ENCODE measurements at regions not wholly inside any gene's neighbourhood (a gene's known extent, or its start where the extent isn't known, plus 50 kb on each side); places are given as distances from the start of the nearest gene placed in this dataset.

DNA sequence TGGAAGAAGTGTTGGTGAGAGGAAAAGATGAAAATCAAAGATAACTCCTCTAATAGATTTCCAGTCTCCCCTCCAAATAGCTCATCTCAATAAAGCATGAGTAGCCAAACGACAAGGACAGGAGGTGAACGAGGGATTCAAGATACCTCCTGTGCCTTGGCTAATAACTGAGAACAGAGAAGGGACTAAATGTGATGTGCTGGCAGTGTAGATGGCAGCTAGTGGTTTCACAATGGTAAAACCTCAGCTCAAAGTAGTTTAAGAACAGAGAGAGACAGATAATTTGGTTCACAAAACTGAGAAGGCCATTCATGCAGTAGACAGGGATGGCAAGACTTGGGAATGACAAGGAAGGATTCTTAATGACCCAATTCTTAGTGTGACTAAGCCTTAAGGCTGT, 292.6 kb downstream of the EFHB start (continued):
- TF ChIP-seq, protein P1, sequence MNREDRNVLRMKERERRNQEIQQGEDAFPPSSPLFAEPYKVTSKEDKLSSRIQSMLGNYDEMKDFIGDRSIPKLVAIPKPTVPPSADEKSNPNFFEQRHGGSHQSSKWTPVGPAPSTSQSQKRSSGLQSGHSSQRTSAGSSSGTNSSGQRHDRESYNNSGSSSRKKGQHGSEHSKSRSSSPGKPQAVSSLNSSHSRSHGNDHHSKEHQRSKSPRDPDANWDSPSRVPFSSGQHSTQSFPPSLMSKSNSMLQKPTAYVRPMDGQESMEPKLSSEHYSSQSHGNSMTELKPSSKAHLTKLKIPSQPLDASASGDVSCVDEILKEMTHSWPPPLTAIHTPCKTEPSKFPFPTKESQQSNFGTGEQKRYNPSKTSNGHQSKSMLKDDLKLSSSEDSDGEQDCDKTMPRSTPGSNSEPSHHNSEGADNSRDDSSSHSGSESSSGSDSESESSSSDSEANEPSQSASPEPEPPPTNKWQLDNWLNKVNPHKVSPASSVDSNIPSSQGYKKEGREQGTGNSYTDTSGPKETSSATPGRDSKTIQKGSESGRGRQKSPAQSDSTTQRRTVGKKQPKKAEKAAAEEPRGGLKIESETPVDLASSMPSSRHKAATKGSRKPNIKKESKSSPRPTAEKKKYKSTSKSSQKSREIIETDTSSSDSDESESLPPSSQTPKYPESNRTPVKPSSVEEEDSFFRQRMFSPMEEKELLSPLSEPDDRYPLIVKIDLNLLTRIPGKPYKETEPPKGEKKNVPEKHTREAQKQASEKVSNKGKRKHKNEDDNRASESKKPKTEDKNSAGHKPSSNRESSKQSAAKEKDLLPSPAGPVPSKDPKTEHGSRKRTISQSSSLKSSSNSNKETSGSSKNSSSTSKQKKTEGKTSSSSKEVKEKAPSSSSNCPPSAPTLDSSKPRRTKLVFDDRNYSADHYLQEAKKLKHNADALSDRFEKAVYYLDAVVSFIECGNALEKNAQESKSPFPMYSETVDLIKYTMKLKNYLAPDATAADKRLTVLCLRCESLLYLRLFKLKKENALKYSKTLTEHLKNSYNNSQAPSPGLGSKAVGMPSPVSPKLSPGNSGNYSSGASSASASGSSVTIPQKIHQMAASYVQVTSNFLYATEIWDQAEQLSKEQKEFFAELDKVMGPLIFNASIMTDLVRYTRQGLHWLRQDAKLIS (CRISPR knock-in tag; IDR thresholded peaks at IDR 0.05; ENCODE audit: borderline replicate concordance), result no peak
- TF ChIP-seq ZNF232 (CRISPR knock-in tag; IDR thresholded peaks at IDR 0.05), result no peak
- no peak for TF ChIP-seq JUN (CRISPR knock-in tag; IDR thresholded peaks at IDR 0.05)
- TF ChIP-seq NFYB (CRISPR knock-in tag; conservative IDR thresholded peaks at IDR 0.05; ENCODE audit: low read depth), result no peak
- TF ChIP-seq ELF4 (CRISPR knock-in tag; IDR thresholded peaks at IDR 0.05; ENCODE audit: low read depth), result no peak
- TF ChIP-seq, protein P2, sequence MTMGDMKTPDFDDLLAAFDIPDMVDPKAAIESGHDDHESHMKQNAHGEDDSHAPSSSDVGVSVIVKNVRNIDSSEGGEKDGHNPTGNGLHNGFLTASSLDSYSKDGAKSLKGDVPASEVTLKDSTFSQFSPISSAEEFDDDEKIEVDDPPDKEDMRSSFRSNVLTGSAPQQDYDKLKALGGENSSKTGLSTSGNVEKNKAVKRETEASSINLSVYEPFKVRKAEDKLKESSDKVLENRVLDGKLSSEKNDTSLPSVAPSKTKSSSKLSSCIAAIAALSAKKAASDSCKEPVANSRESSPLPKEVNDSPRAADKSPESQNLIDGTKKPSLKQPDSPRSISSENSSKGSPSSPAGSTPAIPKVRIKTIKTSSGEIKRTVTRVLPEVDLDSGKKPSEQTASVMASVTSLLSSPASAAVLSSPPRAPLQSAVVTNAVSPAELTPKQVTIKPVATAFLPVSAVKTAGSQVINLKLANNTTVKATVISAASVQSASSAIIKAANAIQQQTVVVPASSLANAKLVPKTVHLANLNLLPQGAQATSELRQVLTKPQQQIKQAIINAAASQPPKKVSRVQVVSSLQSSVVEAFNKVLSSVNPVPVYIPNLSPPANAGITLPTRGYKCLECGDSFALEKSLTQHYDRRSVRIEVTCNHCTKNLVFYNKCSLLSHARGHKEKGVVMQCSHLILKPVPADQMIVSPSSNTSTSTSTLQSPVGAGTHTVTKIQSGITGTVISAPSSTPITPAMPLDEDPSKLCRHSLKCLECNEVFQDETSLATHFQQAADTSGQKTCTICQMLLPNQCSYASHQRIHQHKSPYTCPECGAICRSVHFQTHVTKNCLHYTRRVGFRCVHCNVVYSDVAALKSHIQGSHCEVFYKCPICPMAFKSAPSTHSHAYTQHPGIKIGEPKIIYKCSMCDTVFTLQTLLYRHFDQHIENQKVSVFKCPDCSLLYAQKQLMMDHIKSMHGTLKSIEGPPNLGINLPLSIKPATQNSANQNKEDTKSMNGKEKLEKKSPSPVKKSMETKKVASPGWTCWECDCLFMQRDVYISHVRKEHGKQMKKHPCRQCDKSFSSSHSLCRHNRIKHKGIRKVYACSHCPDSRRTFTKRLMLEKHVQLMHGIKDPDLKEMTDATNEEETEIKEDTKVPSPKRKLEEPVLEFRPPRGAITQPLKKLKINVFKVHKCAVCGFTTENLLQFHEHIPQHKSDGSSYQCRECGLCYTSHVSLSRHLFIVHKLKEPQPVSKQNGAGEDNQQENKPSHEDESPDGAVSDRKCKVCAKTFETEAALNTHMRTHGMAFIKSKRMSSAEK (CRISPR knock-in tag; IDR thresholded peaks at IDR 0.05; ENCODE audit: borderline replicate concordance), result no peak
- TF ChIP-seq, protein P3, sequence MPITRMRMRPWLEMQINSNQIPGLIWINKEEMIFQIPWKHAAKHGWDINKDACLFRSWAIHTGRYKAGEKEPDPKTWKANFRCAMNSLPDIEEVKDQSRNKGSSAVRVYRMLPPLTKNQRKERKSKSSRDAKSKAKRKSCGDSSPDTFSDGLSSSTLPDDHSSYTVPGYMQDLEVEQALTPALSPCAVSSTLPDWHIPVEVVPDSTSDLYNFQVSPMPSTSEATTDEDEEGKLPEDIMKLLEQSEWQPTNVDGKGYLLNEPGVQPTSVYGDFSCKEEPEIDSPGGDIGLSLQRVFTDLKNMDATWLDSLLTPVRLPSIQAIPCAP (CRISPR knock-in tag; IDR thresholded peaks at IDR 0.05), result no peak
- TF ChIP-seq GTF2I (CRISPR knock-in tag; conservative IDR thresholded peaks at IDR 0.05), result no peak
- TF ChIP-seq, protein P4, sequence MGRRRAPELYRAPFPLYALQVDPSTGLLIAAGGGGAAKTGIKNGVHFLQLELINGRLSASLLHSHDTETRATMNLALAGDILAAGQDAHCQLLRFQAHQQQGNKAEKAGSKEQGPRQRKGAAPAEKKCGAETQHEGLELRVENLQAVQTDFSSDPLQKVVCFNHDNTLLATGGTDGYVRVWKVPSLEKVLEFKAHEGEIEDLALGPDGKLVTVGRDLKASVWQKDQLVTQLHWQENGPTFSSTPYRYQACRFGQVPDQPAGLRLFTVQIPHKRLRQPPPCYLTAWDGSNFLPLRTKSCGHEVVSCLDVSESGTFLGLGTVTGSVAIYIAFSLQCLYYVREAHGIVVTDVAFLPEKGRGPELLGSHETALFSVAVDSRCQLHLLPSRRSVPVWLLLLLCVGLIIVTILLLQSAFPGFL (CRISPR knock-in tag; IDR thresholded peaks at IDR 0.05; ENCODE audit: borderline replicate concordance), result no peak
- TF ChIP-seq, protein P5, sequence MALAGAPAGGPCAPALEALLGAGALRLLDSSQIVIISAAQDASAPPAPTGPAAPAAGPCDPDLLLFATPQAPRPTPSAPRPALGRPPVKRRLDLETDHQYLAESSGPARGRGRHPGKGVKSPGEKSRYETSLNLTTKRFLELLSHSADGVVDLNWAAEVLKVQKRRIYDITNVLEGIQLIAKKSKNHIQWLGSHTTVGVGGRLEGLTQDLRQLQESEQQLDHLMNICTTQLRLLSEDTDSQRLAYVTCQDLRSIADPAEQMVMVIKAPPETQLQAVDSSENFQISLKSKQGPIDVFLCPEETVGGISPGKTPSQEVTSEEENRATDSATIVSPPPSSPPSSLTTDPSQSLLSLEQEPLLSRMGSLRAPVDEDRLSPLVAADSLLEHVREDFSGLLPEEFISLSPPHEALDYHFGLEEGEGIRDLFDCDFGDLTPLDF (CRISPR knock-in tag; IDR thresholded peaks at IDR 0.05), result no peak
- no peak for TF ChIP-seq FOXJ3 (CRISPR knock-in tag; IDR thresholded peaks at IDR 0.05; ENCODE audit: borderline replicate concordance)

DNA sequence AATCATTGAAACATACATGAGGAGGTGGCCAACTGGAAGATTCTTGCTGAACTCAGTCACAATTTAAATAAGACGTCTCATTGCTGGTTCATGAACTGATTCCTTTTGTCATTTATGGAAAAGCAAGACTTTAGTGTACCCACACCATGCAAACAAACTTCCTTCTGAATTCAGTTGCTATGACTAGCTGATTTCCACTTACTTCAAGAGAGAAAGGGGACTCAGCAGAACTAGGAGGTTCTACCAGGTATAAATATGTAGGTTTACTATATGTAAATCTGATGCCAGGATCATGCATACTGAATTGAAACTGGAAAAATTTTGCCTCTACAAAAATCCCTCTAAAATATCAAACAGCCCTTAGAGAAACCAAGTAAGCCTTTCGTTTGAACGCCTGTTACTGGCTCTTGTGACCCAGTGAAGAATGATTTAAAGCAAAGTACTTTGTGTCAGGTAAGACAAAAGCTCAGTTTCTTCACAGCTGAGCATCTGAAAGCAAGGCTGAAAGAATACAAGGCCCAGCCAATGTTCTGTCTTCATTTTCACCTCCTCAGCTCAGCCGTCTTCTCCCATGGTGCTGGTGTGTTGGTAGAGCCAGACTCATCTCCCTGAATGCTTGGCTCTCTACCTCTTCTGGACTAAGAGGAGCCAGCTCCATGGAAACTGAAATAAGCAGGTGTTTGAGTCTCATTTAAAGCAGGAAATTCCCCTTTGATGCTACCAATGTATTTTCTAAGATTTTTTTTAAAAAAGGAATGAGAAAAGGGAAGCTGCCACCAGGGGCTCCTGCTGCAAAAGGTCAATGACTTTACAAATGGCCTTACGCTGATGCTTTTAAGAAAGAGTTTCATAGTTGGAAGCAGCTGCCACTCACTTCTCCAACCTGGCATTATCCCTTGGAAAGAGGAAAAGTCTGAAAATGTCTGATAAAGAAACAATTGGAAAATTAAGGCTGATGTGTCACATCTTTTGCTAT, 301.6 kb downstream of the EFHB start:
- no peaks in the 10 kb centered on the region for H3K27me3 Mint-ChIP-seq (ENCODE audit: low read depth)
- H3K36me3 Mint-ChIP-seq, result peaks cover 2% of the 10 kb centered on the region; the same call in 1 of the 2 replicates
- CTCF ChIA-PET, result interaction anchor here (0.6 to 1.3 kb wide), 5 partner anchors 11 to 747 kb away, joined by 3 to 6 read pairs (median 4); no protein-coding TSS in a partner anchor
- peaks cover 7% of the 10 kb centered on the region for H3K9me3 Mint-ChIP-seq
- TF ChIP-seq, protein P6, sequence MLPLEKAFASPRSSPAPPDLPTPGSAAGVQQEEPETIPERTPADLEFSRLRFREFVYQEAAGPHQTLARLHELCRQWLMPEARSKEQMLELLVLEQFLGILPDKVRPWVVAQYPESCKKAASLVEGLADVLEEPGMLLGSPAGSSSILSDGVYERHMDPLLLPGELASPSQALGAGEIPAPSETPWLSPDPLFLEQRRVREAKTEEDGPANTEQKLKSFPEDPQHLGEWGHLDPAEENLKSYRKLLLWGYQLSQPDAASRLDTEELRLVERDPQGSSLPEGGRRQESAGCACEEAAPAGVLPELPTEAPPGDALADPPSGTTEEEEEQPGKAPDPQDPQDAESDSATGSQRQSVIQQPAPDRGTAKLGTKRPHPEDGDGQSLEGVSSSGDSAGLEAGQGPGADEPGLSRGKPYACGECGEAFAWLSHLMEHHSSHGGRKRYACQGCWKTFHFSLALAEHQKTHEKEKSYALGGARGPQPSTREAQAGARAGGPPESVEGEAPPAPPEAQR (CRISPR knock-in tag; IDR thresholded peaks at IDR 0.05), result no peak
- ATAC-seq (peak; percentile 61), DNase-seq (ENCODE audit: low spot score) (no peak)
- H3K4me1 Mint-ChIP-seq, result peaks cover 20% of the 10 kb centered on the region
- no peak overlapping the region for H3K4me3 Mint-ChIP-seq
- POLR2A ChIA-PET, result no interaction called here
- H3K27ac Mint-ChIP-seq, result no peak overlapping the region

All from WTC11 (cell line).